ENCODE measurements at regions not wholly inside any gene's neighbourhood (a gene's known extent, or its start where the extent isn't known, plus 50 kb on each side); places are given as distances from the start of the nearest gene placed in this dataset.
A peak's percentile ranks its signal among the peaks of the same experiment; 100 is the strongest.

DNA sequence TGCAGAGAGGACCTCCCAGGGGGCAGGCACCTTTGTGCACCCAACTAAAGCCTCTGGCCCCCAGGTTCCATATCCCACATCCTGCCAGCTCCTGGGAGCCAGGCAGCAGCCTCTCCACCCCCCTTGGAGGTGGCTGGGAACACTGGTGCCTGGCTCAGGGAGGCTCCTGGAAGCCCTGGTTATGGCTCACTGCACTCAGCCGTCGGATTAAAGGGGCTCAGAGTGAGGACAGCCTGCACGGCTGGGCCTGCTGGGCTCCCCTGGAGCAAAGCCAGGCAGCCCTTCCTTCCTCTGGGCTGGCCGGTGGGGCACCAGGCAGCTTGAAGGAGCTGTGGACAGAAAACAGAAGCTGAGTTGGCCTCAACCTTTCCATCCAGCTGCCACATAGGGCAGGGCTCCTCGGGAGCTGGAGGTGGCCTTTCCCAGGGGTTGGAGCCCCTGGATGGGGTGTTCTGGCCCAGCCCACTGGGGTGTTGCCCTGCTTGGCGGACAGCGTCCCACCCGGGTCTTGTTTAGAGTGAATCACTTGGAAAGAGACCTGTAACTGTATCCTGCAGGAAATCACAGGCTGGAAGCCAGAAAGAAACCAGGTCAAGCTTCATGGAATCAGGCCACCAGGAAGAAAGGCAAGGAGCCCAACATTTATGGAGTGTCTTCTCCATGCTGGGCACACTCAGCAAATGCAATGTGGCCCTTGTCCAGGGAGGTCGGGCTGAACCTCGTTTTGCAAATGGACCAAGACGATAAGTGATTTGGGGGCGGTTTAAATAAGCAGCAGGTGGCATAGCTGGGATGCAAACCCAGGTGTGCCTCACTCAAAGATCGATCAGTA lies 253.3 kb downstream of the SOX9 start:
- Histone ChIP-seq H3K4me3 (replicated peaks in 1 of 4; ENCODE audit: control extremely low read depth in 1 of 4, insufficient read depth in 1 of 4, low read depth in 3 of 4, low read length in 4 of 4) (no peak overlapping the region), H3K4me1 (ENCODE audit: control insufficient read depth, extremely low read depth, insufficient read depth, low read length) (peaks cover 6% of the 10 kb centered on the region), H3K36me3 (ENCODE audit: control insufficient read depth, insufficient read depth, low read length) (no peaks in the 10 kb centered on the region), H4K20me1 (ENCODE audit: control insufficient read depth, extremely low read depth, insufficient read depth, low read length) (no peaks in the 10 kb centered on the region), H2AFZ (ENCODE audit: low read length) (no peak overlapping the region), H3K79me2 (ENCODE audit: control insufficient read depth, insufficient read depth, low read length) (no peaks in the 10 kb centered on the region), H3K27ac (ENCODE audit: insufficient read depth, low read length) (no peak overlapping the region), H3K27me3 (ENCODE audit: control insufficient read depth, insufficient read depth, low read length) (no peaks in the 10 kb centered on the region), H3K9me3 (ENCODE audit: control insufficient read depth, insufficient read depth, low read depth, low read length) (no peaks in the 10 kb centered on the region), H3K9ac (ENCODE audit: insufficient read depth, low read length) (no peak overlapping the region), H3K4me2 (ENCODE audit: extremely low read depth, insufficient read depth, low read length) (no peak overlapping the region)
- DNase-seq (ENCODE audit: low read depth in 2 of 2): peak in 1 of 2 donors; percentile 62
- no peak for TF ChIP-seq EZH2 (IDR thresholded peaks at IDR 0.05; ENCODE audit: low read length, missing control alignments)
- TF ChIP-seq, protein P1, sequence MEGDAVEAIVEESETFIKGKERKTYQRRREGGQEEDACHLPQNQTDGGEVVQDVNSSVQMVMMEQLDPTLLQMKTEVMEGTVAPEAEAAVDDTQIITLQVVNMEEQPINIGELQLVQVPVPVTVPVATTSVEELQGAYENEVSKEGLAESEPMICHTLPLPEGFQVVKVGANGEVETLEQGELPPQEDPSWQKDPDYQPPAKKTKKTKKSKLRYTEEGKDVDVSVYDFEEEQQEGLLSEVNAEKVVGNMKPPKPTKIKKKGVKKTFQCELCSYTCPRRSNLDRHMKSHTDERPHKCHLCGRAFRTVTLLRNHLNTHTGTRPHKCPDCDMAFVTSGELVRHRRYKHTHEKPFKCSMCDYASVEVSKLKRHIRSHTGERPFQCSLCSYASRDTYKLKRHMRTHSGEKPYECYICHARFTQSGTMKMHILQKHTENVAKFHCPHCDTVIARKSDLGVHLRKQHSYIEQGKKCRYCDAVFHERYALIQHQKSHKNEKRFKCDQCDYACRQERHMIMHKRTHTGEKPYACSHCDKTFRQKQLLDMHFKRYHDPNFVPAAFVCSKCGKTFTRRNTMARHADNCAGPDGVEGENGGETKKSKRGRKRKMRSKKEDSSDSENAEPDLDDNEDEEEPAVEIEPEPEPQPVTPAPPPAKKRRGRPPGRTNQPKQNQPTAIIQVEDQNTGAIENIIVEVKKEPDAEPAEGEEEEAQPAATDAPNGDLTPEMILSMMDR (conservative IDR thresholded peaks at IDR 0.05 in 1 of 2, IDR thresholded peaks at IDR 0.05 in 1 of 2; ENCODE audit: low read depth in 1 of 2, low read length in 2 of 2): no peak

DNA sequence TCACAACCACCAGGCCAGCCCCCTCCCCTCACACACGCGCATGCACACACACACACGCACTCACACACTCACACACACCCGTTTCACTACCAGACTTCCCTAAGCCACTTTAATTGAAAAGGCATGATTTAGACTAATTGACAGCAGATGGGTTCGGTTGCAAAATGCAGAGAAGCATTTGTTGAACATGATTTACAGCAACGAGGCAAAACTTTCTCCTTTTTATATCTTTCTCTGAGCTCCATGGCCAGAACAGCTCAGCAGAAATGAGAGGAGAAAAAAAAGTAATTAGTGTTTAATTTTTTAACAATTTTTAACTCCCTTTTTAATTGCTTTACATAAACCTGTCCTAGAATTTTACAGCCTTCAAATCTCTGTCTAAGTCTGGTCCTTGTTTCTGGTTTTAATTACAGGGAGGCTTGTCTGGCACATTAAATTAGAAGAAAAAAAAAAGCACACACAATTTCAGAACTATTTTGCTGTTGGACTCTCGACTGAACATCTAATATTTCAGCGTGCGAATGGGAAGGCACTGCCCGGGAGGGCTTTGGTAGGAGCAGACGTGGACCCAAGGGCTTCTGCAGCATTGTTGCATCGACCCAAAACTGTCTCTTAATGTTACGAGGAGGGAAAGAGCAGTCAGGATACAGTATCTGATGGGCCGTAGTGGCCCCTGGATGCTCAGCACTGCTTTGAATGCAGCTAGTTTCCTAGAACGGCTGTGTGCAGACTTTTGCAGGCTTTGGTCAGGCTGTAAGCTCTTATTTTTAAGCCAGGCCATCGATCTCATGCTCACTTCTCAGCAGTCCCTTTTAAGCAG lies 255.9 kb downstream of the SOX9 start:
- Histone ChIP-seq H3K9me3 (ENCODE audit: control insufficient read depth, insufficient read depth, low read depth, low read length) (no peaks in the 10 kb centered on the region), H3K4me1 (ENCODE audit: control insufficient read depth, extremely low read depth, insufficient read depth, low read length) (peaks cover 4% of the 10 kb centered on the region), H3K36me3 (ENCODE audit: control insufficient read depth, insufficient read depth, low read length) (no peaks in the 10 kb centered on the region), H3K27ac (ENCODE audit: insufficient read depth, low read length) (no peak overlapping the region), H3K9ac (ENCODE audit: insufficient read depth, low read length) (no peak overlapping the region), H3K4me3 (replicated peaks in 1 of 4; ENCODE audit: control extremely low read depth in 1 of 4, insufficient read depth in 1 of 4, low read depth in 3 of 4, low read length in 4 of 4) (no peak overlapping the region), H3K79me2 (ENCODE audit: control insufficient read depth, insufficient read depth, low read length) (no peaks in the 10 kb centered on the region), H4K20me1 (ENCODE audit: control insufficient read depth, extremely low read depth, insufficient read depth, low read length) (no peaks in the 10 kb centered on the region), H3K4me2 (ENCODE audit: extremely low read depth, insufficient read depth, low read length) (no peak overlapping the region), H2AFZ (ENCODE audit: low read length) (no peak overlapping the region), H3K27me3 (ENCODE audit: control insufficient read depth, insufficient read depth, low read length) (no peaks in the 10 kb centered on the region)
- TF ChIP-seq EZH2 (IDR thresholded peaks at IDR 0.05; ENCODE audit: low read length, missing control alignments): no peak
- TF ChIP-seq, protein P1 (conservative IDR thresholded peaks at IDR 0.05 in 1 of 2, IDR thresholded peaks at IDR 0.05 in 1 of 2; ENCODE audit: low read depth in 1 of 2, low read length in 2 of 2): no peak
- DNase-seq (ENCODE audit: low read depth in 2 of 2): peak in 1 of 2 donors; percentile 59

Measured in fibroblast of lung (primary cell).